Thymus (tissue), 11 donors: ENCODE measurements at regions not wholly inside any gene's neighbourhood (a gene's known extent, or its start where the extent isn't known, plus 50 kb on each side); places are given as distances from the start of the nearest gene placed in this dataset.

Experiments used
- DNase-seq, 9 donors: peaks; one replicate each; pipeline ENCODE4 v3.0.0-alpha.2; 2013; ENCODE audit warnings: low spot score in 9 of 9, low read depth in 6 of 9, missing footprints in 1 of 9
- H3K27ac ChIP-seq, 2 donors: one replicate each; pipeline ENCODE4 v1.5.1; 2013; ENCODE audit warnings: control low read depth in 1 of 2, low read depth in 1 of 2, low read length in 1 of 2, mild to moderate bottlenecking in 1 of 2, moderate library complexity in 1 of 2
- H3K27me3 ChIP-seq, 2 donors: one replicate each; pipeline ENCODE4 v1.5.1; 2013; ENCODE audit warnings: low read length in 1 of 2; ENCODE audit not compliant: control insufficient read depth in 2 of 2, insufficient read depth in 1 of 2
- H3K36me3 ChIP-seq, 2 donors: one replicate each; pipeline ENCODE4 v1.5.1; 2013; ENCODE audit warnings: low read length in 1 of 2, mild to moderate bottlenecking in 1 of 2, moderate library complexity in 1 of 2; ENCODE audit not compliant: control insufficient read depth in 2 of 2, insufficient read depth in 2 of 2
- H3K4me1 ChIP-seq, 2 donors: one replicate each; pipeline ENCODE4 v1.5.1; 2013; ENCODE audit warnings: low read length in 2 of 2; ENCODE audit not compliant: control insufficient read depth in 2 of 2, insufficient read depth in 2 of 2
- H3K4me3 ChIP-seq, 2 donors: one replicate each; pipeline ENCODE4 v1.5.1; 2013; ENCODE audit warnings: low read length in 2 of 2, control low read depth in 1 of 2, mild to moderate bottlenecking in 1 of 2
- H3K9me3 ChIP-seq, 2 donors: one replicate each; pipeline ENCODE4 v1.5.1; 2013; ENCODE audit warnings: low read length in 1 of 2, mild to moderate bottlenecking in 1 of 2; ENCODE audit not compliant: control insufficient read depth in 2 of 2, insufficient read depth in 1 of 2
- WGBS: extraction: QIAGEN DNeasy Blood & Tissue Kit; methylation state at CpG from one replicate; pipeline ENCODE4 v1.1.7; 2013; 5-methylcytosine and 5-hydroxymethylcytosine counted together
- donor health status: healthy.

GRCh38 chr4:33133723-33134122 is 2413.6 kb downstream of the PCDH7 start:
- no peaks in the 10 kb centered on the region for H3K9me3 ChIP-seq
- DNase-seq = no peak
- H3K4me3 ChIP-seq = no peak overlapping the region
- H3K36me3 ChIP-seq = no peaks in the 10 kb centered on the region
- no peaks in the 10 kb centered on the region for H3K27me3 ChIP-seq
- no peaks in the 10 kb centered on the region for H3K4me1 ChIP-seq
- H3K27ac ChIP-seq = no peak overlapping the region
- 76% methylated on average over 2 of the region's 2 CpGs for WGBS

- Histone ChIP-seq H3K36me3 (no peaks in the 10 kb centered on the region), H3K4me3 (no peak overlapping the region), H3K9me3 (no peaks in the 10 kb centered on the region), H3K27ac (no peak overlapping the region), H3K4me1 (no peaks in the 10 kb centered on the region), H3K27me3 (no peaks in the 10 kb centered on the region)
- WGBS = 97% methylated on average over 1 of the region's 1 CpG
- no peak for DNase-seq
These were observed 2414.2 kb downstream of the PCDH7 start for GRCh38 chr4:33134366-33134765.

DNA sequence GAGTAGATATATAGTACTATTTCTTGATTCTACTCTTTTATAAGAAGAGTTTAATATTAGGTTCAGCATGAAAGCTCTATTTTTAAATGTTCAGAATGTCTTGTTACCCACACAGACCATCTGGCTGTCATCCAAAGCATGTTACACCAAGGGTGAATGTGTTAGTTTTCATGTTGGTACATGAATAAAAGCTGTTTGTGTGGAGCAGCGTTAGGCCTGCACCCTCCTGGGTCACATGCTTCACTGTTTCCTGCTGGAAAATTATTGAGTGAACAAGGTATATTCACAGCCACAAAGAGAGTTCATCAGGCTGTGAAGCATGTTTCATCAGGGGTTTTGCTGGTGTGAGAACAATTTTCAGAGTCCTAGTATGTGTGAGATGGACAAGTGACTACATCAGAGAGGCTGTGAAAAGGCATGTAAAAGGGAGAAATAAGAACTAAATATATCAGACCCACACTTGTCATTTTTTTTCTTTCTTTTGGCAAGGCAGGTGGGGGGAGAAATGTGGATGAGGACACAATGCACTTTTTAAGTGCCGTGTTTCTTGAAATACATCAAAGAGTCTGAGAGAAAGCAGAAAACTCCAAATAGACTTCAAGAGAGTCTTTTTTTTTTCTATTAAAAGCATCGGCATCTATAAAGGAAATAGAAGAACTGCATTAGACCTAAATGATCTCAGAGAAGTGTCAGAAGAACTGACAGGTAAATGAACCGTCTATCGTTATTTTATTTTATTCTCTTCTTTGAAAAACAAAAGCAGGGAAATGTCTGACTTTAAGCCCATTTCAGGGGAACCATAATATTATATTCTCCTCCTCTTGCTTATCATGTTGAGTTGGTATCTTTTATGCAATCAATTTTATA is 2429.7 kb downstream of the PCDH7 start:
- WGBS = 84% methylated on average over 5 of the region's 5 CpGs
- no peak for DNase-seq
- no peaks in the 10 kb centered on the region for H3K27me3 ChIP-seq

GRCh38 chr4:33150525-33150910 is 2430.3 kb downstream of the PCDH7 start:
- no peak for DNase-seq

More for the DNA sequence above, 2429.7 kb downstream of the PCDH7 start:
- Histone ChIP-seq H3K27ac (no peak overlapping the region), H3K4me3 (no peak overlapping the region), H3K36me3 (no peaks in the 10 kb centered on the region), H3K9me3 (no peaks in the 10 kb centered on the region), H3K4me1 (no peaks in the 10 kb centered on the region)

DNA sequence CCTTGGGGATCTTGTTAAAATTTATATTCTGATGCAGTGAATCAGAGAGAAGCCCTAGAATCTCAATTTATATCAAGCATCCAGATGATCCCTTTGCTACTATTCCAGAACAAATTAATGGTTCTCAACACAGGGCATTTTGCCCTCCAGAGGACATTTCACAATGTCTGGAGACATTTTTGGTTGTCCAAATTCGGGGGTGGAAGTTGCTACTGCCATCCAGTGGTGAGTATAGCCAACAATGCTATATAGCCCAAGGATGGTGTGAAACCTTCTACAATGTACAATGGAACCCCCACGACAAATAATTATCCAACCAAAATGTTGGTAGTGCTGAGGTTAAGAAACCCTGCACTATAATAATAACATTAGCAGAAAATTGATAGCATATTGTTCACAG is 2440.0 kb downstream of the PCDH7 start:
- H3K27ac ChIP-seq = no peak overlapping the region

More at GRCh38 chr4:33150525-33150910, 2430.3 kb downstream of the PCDH7 start:
- WGBS = 92% methylated on average over 3 of the region's 3 CpGs
- H3K4me3 ChIP-seq = no peak overlapping the region
- H3K4me1 ChIP-seq = no peaks in the 10 kb centered on the region
- no peaks in the 10 kb centered on the region for H3K27me3 ChIP-seq
- H3K9me3 ChIP-seq = no peaks in the 10 kb centered on the region
- H3K36me3 ChIP-seq = no peaks in the 10 kb centered on the region
- H3K27ac ChIP-seq = no peak overlapping the region

DNA sequence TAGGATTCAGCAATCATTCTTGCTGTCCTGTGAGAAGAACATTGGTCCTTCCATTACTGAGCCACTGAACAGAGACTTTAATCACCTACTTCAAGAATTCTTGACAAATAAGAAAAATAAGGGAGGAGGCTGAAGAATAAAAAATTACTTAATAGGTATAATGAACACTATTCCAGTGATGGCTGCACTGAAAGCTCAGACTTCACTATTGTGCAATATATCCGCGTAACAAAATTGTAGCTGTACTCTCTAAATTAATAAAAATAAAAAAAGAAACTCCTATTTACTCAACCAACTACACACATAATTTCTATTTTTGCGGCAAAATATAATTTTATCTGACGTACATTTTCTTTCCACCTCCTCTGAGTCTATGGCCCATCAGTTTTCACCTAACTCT is 2441.0 kb downstream of the PCDH7 start:
- Histone ChIP-seq H3K36me3 (no peaks in the 10 kb centered on the region), H3K4me3 (no peak overlapping the region), H3K4me1 (no peaks in the 10 kb centered on the region), H3K27me3 (no peaks in the 10 kb centered on the region), H3K27ac (no peak overlapping the region), H3K9me3 (no peaks in the 10 kb centered on the region)
- DNase-seq = no peak
- WGBS = 98% methylated on average over 4 of the region's 4 CpGs

More for the DNA sequence above, 2440.0 kb downstream of the PCDH7 start:
- Histone ChIP-seq H3K9me3 (no peaks in the 10 kb centered on the region), H3K36me3 (no peaks in the 10 kb centered on the region), H3K4me3 (no peak overlapping the region), H3K27me3 (no peaks in the 10 kb centered on the region), H3K4me1 (no peaks in the 10 kb centered on the region)
- 38% methylated on average over 2 of the region's 2 CpGs for WGBS
- no peak for DNase-seq

DNA sequence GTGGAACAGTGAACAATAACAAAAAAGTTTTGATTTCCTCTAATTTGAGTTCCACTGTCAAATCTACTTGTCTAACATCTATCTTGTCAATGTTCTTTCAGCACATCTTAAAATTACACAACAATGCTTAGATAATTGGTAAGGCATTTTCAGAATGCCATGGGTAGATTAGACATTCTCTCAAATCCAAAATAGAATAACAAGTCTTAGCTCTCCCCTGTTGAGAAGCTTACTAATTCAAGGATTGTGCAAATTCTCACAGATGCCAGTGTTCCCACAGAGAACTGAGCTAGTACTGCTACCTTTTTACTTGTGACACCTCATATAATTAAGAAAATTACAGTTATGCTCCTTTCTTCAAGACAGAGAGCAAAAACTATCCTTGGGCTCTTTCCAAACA is 2442.0 kb downstream of the PCDH7 start:
- H3K4me3 ChIP-seq = no peak overlapping the region
- no peaks in the 10 kb centered on the region for H3K27me3 ChIP-seq
- DNase-seq = no peak
- H3K36me3 ChIP-seq = no peaks in the 10 kb centered on the region
- H3K4me1 ChIP-seq = no peaks in the 10 kb centered on the region
- no peak overlapping the region for H3K27ac ChIP-seq
- H3K9me3 ChIP-seq = no peaks in the 10 kb centered on the region

GRCh38 chr4:33171873-33172525 is 2451.8 kb downstream of the PCDH7 start:
- no peak for DNase-seq
- H3K4me3 ChIP-seq = no peak overlapping the region
- H3K27ac ChIP-seq = no peak overlapping the region
- H3K27me3 ChIP-seq = no peaks in the 10 kb centered on the region
- no peaks in the 10 kb centered on the region for H3K9me3 ChIP-seq
- no peaks in the 10 kb centered on the region for H3K36me3 ChIP-seq
- 88% methylated on average over 1 of the region's 1 CpG for WGBS
- no peaks in the 10 kb centered on the region for H3K4me1 ChIP-seq

DNA sequence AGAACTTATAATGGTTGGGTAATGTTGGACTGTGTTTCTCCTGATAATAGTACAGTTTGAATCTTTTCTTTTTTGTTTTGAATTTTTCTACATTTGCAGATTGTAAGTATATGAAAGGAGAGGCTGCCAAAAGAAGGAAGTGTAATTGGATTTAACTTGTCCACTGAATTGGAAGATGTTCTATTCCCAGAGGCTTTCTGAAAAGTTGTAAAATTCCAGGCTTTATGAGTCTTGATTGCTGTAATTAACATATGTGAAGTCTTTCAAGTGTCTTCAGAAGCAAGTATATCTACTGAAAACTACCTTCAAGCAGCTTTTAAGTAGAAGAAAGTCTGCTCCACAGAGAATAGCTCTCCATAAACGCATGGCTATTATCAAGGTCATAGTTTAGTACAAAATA is 2456.4 kb downstream of the PCDH7 start:
- no peak for DNase-seq
- Histone ChIP-seq H3K9me3 (no peaks in the 10 kb centered on the region), H3K36me3 (no peaks in the 10 kb centered on the region), H3K4me1 (no peaks in the 10 kb centered on the region), H3K4me3 (no peak overlapping the region), H3K27ac (no peak overlapping the region), H3K27me3 (no peaks in the 10 kb centered on the region)
- WGBS = 53% methylated on average over 1 of the region's 1 CpG
